GM23248 (cell line): ENCODE measurements at regions not wholly inside any gene's neighbourhood (a gene's known extent, or its start where the extent isn't known, plus 50 kb on each side); places are given as distances from the start of the nearest gene placed in this dataset.

Source experiments
- DNase-seq: peaks from one replicate; pipeline ENCODE4 v3.0.0-alpha.2; 2015
- H2AFZ ChIP-seq: fragments of 200-600 bp; sonication (generic); 2 replicates; pipeline ENCODE4 v1.6.1; 2016; ENCODE audit warnings: antibody characterized with exemption
- H3F3A ChIP-seq: fragments of 200-600 bp; sonication (generic); 2 replicates; pipeline ENCODE4 v1.6.1; 2016; ENCODE audit warnings: mild to moderate bottlenecking, antibody characterized with exemption, mixed run types; ENCODE audit not compliant: insufficient read depth
- H3K27ac ChIP-seq: fragments of 200-600 bp; sonication (generic); 2 replicates; pipeline ENCODE4 v1.5.1; 2016; ENCODE audit warnings: mild to moderate bottlenecking
- H3K27me3 ChIP-seq: fragments of 200-600 bp; sonication (generic); replicated peaks from 2 replicates; pipeline ENCODE4 v1.6.1; 2016; ENCODE audit warnings: mild to moderate bottlenecking; ENCODE audit not compliant: insufficient read depth
- H3K36me3 ChIP-seq: fragments of 200-600 bp; sonication (generic); 2 replicates; pipeline ENCODE4 v1.6.1; 2016; ENCODE audit warnings: low read depth, mild to moderate bottlenecking
- H3K4me1 ChIP-seq: fragments of 200-600 bp; sonication (generic); 2 replicates; pipeline ENCODE4 v1.6.1; 2016; ENCODE audit warnings: mild to moderate bottlenecking; ENCODE audit not compliant: insufficient read depth
- H3K4me2 ChIP-seq: fragments of 200-600 bp; sonication (generic); one replicate; pipeline ENCODE4 v1.6.1; 2016; ENCODE audit warnings: mild to moderate bottlenecking; ENCODE audit not compliant: unreplicated experiment
- H3K4me3 ChIP-seq: fragments of 200-600 bp; sonication (generic); 2 replicates; pipeline ENCODE4 v1.5.1; 2016; ENCODE audit warnings: mild to moderate bottlenecking
- H3K79me2 ChIP-seq: fragments of 200-600 bp; sonication (generic); 2 replicates; pipeline ENCODE4 v1.6.1; 2016; ENCODE audit warnings: mild to moderate bottlenecking; ENCODE audit not compliant: insufficient read depth
- H3K9ac ChIP-seq: fragments of 200-600 bp; sonication (generic); 2 replicates; pipeline ENCODE4 v1.6.1; 2016; ENCODE audit warnings: mild to moderate bottlenecking
- H3K9me2 ChIP-seq: fragments of 200-600 bp; sonication (generic); 2 replicates; pipeline ENCODE4 v1.6.1; 2016; ENCODE audit warnings: mixed run types, mild to moderate bottlenecking, moderate library complexity; ENCODE audit not compliant: insufficient read depth
- H3K9me3 ChIP-seq: fragments of 200-600 bp; sonication (generic); one replicate; pipeline ENCODE4 v1.6.1; 2017; ENCODE audit warnings: low read depth
- H4K20me1 ChIP-seq: fragments of 200-600 bp; sonication (generic); 2 replicates; pipeline ENCODE4 v1.6.0; 2016; ENCODE audit not compliant: insufficient read depth
- EZH2 ChIP-seq: fragments of 200-600 bp; sonication (generic); IDR thresholded peaks from 2 replicates; pipeline ENCODE4 v1.6.1; 2018; ENCODE audit warnings: antibody characterized with exemption, mild to moderate bottlenecking; ENCODE audit not compliant: insufficient read depth, poor library complexity, severe bottlenecking
- EZH2phosphoT487 ChIP-seq: fragments of 200-600 bp; sonication (generic); IDR thresholded peaks from 2 replicates; pipeline ENCODE4 v1.6.1; 2018; ENCODE audit warnings: antibody characterized with exemption, moderate library complexity, mild to moderate bottlenecking, low read depth; ENCODE audit not compliant: insufficient read depth
- WGBS, 2 experiments: methylation state at CpG; one replicate each; pipeline ENCODE4 v1.1.6; 2015 to 2017; ENCODE audit warnings: low lambda C conversion rate in 2 of 2, low coverage in 1 of 2; ENCODE audit errors: missing lambda C conversion rate in 2 of 2; 5-methylcytosine and 5-hydroxymethylcytosine counted together
- in situ Hi-C: fragments of 300-500 bp; cut with MboI; formaldehyde crosslinking; loops from 2 replicates; pipeline ENCODE4 v1.15.0; 2020

DNA sequence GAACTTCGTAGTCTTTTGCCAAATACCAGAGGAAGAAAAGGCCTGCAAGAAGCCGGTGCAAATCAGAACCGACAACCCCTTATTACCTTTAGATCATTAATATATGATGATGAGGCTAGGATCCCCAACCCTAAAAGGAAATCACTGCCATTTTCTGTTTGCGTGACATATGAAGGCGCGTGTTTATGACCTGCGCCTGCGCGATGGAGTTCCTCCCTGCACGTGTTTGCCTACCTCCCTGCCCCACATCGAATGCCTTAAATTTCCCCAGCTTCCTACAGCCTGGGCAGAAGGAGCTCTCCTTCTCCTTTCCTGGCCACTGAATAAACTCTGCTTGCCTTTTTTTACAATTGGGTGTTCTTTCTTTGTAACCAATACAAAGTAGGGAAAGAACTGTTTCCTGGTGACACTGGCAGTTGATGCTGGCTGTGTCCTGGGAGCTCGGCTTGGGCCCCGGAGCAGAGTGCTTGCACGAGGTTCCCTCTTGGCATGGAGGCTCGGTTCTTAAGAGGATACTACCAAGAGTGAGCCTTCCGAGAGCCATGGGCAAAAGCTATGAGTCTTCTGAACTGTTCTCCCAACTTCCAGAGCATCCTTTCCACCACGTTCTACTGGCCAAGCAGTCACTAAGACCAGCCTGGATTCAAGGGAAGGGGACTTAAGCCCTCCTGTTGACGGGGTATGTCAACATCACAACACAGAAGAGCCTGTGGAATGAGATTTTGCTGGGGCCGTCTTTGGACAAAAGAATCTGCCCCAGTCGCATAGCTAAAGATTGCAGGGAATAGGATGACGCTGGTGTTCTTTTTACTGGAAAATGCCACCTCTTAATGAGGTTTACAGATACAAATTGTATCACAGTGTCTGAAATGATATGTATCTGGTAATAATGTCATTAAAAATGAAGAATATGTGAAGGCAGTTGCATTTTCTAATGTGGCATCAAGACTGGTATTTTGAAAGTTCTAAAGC is 179.8 kb downstream of the SH3BP4 start:
- H3K27ac ChIP-seq = no peak overlapping the region
- TF ChIP-seq EZH2 (no peak), EZH2phosphoT487 (no peak)
- H3F3A ChIP-seq = no peaks in the 10 kb centered on the region
- no peaks in the 10 kb centered on the region for H3K4me1 ChIP-seq
- H3K79me2 ChIP-seq = no peaks in the 10 kb centered on the region
- H3K9me2 ChIP-seq = no peaks in the 10 kb centered on the region
- no peak overlapping the region for H3K4me2 ChIP-seq
- in situ Hi-C loops = loop anchor here (10.0 to 25.0 kb wide), 2 partner anchors 613 to 1056 kb away; no protein-coding TSS in a partner anchor
- no peak overlapping the region for H2AFZ ChIP-seq
- H4K20me1 ChIP-seq = no peaks in the 10 kb centered on the region
- no peaks in the 10 kb centered on the region for H3K9me3 ChIP-seq
- WGBS, 2 experiments = 86 to 88% methylated on average over 21 of the region's 21 CpGs
- no peaks in the 10 kb centered on the region for H3K27me3 ChIP-seq
- H3K9ac ChIP-seq = no peak overlapping the region
- DNase-seq = no peak
- no peaks in the 10 kb centered on the region for H3K36me3 ChIP-seq
- H3K4me3 ChIP-seq = no peak overlapping the region

DNA sequence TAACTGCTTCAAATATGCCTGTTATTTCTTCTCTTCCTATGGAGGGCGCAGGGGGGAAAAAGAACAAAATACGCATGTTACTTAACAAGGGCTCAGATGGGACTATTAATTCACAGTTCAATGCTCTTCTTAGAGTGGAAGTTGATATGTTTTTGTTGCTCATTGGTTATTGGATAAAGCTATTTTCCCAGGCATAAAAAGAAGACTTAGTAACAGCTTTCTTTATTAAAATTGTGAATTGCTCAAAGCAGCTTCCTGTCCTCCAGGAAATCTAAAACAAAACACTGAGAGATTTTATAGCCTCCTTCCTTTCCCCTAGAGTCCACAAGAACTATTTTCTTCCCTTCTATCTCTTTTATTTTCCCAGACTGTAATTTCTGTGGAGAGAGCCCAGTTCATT is 180.8 kb downstream of the SH3BP4 start:
- H3K79me2 ChIP-seq = no peaks in the 10 kb centered on the region
- in situ Hi-C loops = loop anchor here (10.0 to 25.0 kb wide), 2 partner anchors 612 to 1055 kb away; no protein-coding TSS in a partner anchor
- no peaks in the 10 kb centered on the region for H3K27me3 ChIP-seq
- H3K9me3 ChIP-seq = no peaks in the 10 kb centered on the region
- TF ChIP-seq EZH2 (no peak), EZH2phosphoT487 (no peak)
- no peak overlapping the region for H3K4me3 ChIP-seq
- no peaks in the 10 kb centered on the region for H3K9me2 ChIP-seq
- WGBS, 2 experiments = 94 to 99% methylated on average over 2 of the region's 2 CpGs
- no peaks in the 10 kb centered on the region for H3F3A ChIP-seq
- H3K4me1 ChIP-seq = no peaks in the 10 kb centered on the region
- no peak overlapping the region for H3K4me2 ChIP-seq
- no peak overlapping the region for H3K27ac ChIP-seq
- no peaks in the 10 kb centered on the region for H3K36me3 ChIP-seq
- DNase-seq = no peak
- H3K9ac ChIP-seq = no peak overlapping the region
- no peaks in the 10 kb centered on the region for H4K20me1 ChIP-seq
- H2AFZ ChIP-seq = no peak overlapping the region

DNA sequence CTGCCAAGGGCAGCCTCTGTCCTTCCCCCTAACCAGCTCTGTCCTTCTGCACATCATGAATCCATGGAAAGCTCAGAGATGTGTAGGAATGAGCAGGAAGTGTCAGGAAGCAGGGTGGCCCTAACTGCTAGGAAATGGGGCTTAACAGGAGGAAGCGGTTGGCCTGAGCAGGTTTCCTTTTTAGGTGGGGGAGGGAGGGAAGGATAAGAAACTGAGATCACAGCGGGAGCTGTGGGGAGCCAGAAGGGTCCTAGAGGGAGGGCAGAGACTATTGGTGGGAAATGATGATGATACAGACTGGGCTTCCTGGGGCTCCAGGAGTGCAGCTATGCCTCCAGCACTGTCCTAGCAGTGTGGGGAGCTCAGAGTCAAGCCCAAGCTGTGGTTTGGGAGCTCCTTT is 182.0 kb downstream of the SH3BP4 start:
- Histone ChIP-seq H3K36me3 (no peaks in the 10 kb centered on the region), H3K4me3 (no peak overlapping the region), H3K27ac (no peak overlapping the region), H3K4me2 (no peak overlapping the region), H2AFZ (no peak overlapping the region), H3K9me2 (no peaks in the 10 kb centered on the region), H3K9me3 (no peaks in the 10 kb centered on the region), H3F3A (no peaks in the 10 kb centered on the region), H4K20me1 (no peaks in the 10 kb centered on the region), H3K9ac (no peak overlapping the region), H3K27me3 (no peaks in the 10 kb centered on the region), H3K79me2 (no peaks in the 10 kb centered on the region), H3K4me1 (no peaks in the 10 kb centered on the region)
- TF ChIP-seq EZH2phosphoT487 (no peak), EZH2 (no peak)
- in situ Hi-C loops = loop anchor here (10.0 to 25.0 kb wide), 2 partner anchors 611 to 1053 kb away; no protein-coding TSS in a partner anchor
- DNase-seq = no peak
- 96 to 100% methylated on average over 2 of the region's 2 CpGs for WGBS, 2 experiments

DNA sequence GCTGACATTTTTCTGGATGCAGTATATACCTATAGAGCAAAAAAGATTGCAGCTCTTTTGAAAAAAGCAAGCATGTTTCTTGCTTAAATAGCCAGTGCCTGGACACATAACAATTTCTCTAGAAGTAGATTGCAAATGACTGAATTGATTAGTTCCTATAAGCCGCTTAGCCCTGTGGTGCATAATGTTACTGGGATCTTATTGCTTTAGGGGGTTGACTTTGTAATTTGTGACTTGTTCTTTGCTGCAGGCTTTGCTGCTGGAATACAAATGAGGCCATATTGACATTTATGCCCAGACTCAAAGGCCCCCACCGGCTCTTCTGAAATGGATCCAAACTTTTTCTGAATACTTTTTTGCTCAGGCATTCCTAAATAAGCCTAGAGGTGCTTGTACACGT is 182.6 kb downstream of the SH3BP4 start:
- no peaks in the 10 kb centered on the region for H3K79me2 ChIP-seq
- no peak overlapping the region for H3K4me2 ChIP-seq
- H3K9ac ChIP-seq = no peak overlapping the region
- in situ Hi-C loops = loop anchor here (10.0 to 25.0 kb wide), 2 partner anchors 610 to 1053 kb away; no protein-coding TSS in a partner anchor
- H3K36me3 ChIP-seq = no peaks in the 10 kb centered on the region
- TF ChIP-seq EZH2phosphoT487 (no peak), EZH2 (no peak)
- H3K9me2 ChIP-seq = no peaks in the 10 kb centered on the region
- H2AFZ ChIP-seq = no peak overlapping the region
- no peak overlapping the region for H3K27ac ChIP-seq
- no peaks in the 10 kb centered on the region for H3K9me3 ChIP-seq
- H3F3A ChIP-seq = no peaks in the 10 kb centered on the region
- WGBS, 2 experiments = 88 to 92% methylated on average over 3 of the region's 3 CpGs
- no peak for DNase-seq
- no peaks in the 10 kb centered on the region for H3K4me1 ChIP-seq
- H3K4me3 ChIP-seq = no peak overlapping the region
- H3K27me3 ChIP-seq = no peaks in the 10 kb centered on the region
- H4K20me1 ChIP-seq = no peaks in the 10 kb centered on the region
